ENCODE measurements at regions not wholly inside any gene's neighbourhood (a gene's known extent, or its start where the extent isn't known, plus 50 kb on each side); places are given as distances from the start of the nearest gene placed in this dataset.

GRCh38 chr5:56358703-56359681 is 125.9 kb upstream of the ANKRD55 start:
- DNase-seq (ENCODE audit: low read depth in 4 of 4, low spot score in 2 of 4) = peak; percentile 68 to 85 (median 82)

GRCh38 chr5:56358046-56358445 is 124.9 kb upstream of the ANKRD55 start:
- no peak for DNase-seq (ENCODE audit: low read depth in 4 of 4, low spot score in 2 of 4)

- DNase-seq (ENCODE audit: low read depth in 4 of 4, low spot score in 2 of 4) = no peak
These were observed 124.3 kb upstream of the ANKRD55 start for GRCh38 chr5:56357426-56357825.

- DNase-seq (ENCODE audit: low read depth in 4 of 4, low spot score in 2 of 4) = no peak
These were observed 123.7 kb upstream of the ANKRD55 start for GRCh38 chr5:56356836-56357160.

- peak in 2 of 4 donors; percentile 37 to 43 for DNase-seq (ENCODE audit: low read depth in 4 of 4, low spot score in 2 of 4)
These were observed 123.1 kb upstream of the ANKRD55 start for GRCh38 chr5:56356121-56356835.

GRCh38 chr5:56354836-56355235 is 121.7 kb upstream of the ANKRD55 start:
- no peak for DNase-seq (ENCODE audit: low read depth in 4 of 4, low spot score in 2 of 4)

- no peak for DNase-seq (ENCODE audit: low read depth in 4 of 4, low spot score in 2 of 4)
These were observed 119.9 kb upstream of the ANKRD55 start for GRCh38 chr5:56352808-56353590.

- no peak for DNase-seq (ENCODE audit: low read depth in 4 of 4, low spot score in 2 of 4)
These were observed 117.6 kb upstream of the ANKRD55 start for GRCh38 chr5:56350597-56351170.

- no peak for DNase-seq (ENCODE audit: low read depth in 4 of 4, low spot score in 2 of 4)
These were observed 117.0 kb upstream of the ANKRD55 start for GRCh38 chr5:56350011-56350596.

GRCh38 chr5:56349461-56349860 is 116.3 kb upstream of the ANKRD55 start:
- DNase-seq (ENCODE audit: low read depth in 4 of 4, low spot score in 2 of 4) = no peak

GRCh38 chr5:56346741-56347535 is 113.8 kb upstream of the ANKRD55 start:
- DNase-seq (ENCODE audit: low read depth in 4 of 4, low spot score in 2 of 4) = no peak

- no peak for DNase-seq (ENCODE audit: low read depth in 4 of 4, low spot score in 2 of 4)
These were observed 113.0 kb upstream of the ANKRD55 start for GRCh38 chr5:56346044-56346710.

- DNase-seq (ENCODE audit: low read depth in 4 of 4, low spot score in 2 of 4) = no peak
These were observed 112.2 kb upstream of the ANKRD55 start for GRCh38 chr5:56345352-56345751.

GRCh38 chr5:56344594-56344993 is 111.5 kb upstream of the ANKRD55 start:
- DNase-seq (ENCODE audit: low read depth in 4 of 4, low spot score in 2 of 4) = no peak

GRCh38 chr5:56343988-56344387 is 110.9 kb upstream of the ANKRD55 start:
- no peak for DNase-seq (ENCODE audit: low read depth in 4 of 4, low spot score in 2 of 4)

- no peak for DNase-seq (ENCODE audit: low read depth in 4 of 4, low spot score in 2 of 4)
These were observed 109.5 kb upstream of the ANKRD55 start for GRCh38 chr5:56342616-56343015.

- no peak for DNase-seq (ENCODE audit: low read depth in 4 of 4, low spot score in 2 of 4)
These were observed 107.3 kb upstream of the ANKRD55 start for GRCh38 chr5:56340196-56340980.

GRCh38 chr5:56339732-56340131 is 106.6 kb upstream of the ANKRD55 start:
- no peak for DNase-seq (ENCODE audit: low read depth in 4 of 4, low spot score in 2 of 4)

Measured in left renal cortex interstitium (tissue), 4 donors.